Left hindlimb (tissue), 1 donor: ENCODE measurements at regions not wholly inside any gene's neighbourhood (a gene's known extent, or its start where the extent isn't known, plus 50 kb on each side); places are given as distances from the start of the nearest gene placed in this dataset.

Source experiments
- DNase-seq: peaks from one replicate; pipeline ENCODE4 v3.0.0-alpha.2; 2018

GRCh38 chr12:67797753-67798152 is 149.2 kb downstream of the DYRK2 start:
- no peak for DNase-seq

- no peak for DNase-seq
Observed at GRCh38 chr12:67798768-67799167, 150.2 kb downstream of the DYRK2 start.

- no peak for DNase-seq
Observed at GRCh38 chr12:67802731-67803130, 154.2 kb downstream of the DYRK2 start.

GRCh38 chr12:67803278-67803993 is 154.9 kb downstream of the DYRK2 start:
- DNase-seq = no peak

GRCh38 chr12:67804168-67804567 is 155.6 kb downstream of the DYRK2 start:
- no peak for DNase-seq

GRCh38 chr12:67807814-67808213 is 159.3 kb downstream of the DYRK2 start:
- no peak for DNase-seq

GRCh38 chr12:67810166-67810565 is 161.6 kb downstream of the DYRK2 start:
- DNase-seq = no peak

- DNase-seq = no peak
Observed at GRCh38 chr12:67811437-67812361, 163.2 kb downstream of the DYRK2 start.

- DNase-seq = no peak
Observed at GRCh38 chr12:67813456-67813904, 164.9 kb downstream of the DYRK2 start.

GRCh38 chr12:67816269-67816668 is 167.7 kb downstream of the DYRK2 start:
- no peak for DNase-seq

- DNase-seq = no peak
Observed at GRCh38 chr12:67818459-67818903, 169.9 kb downstream of the DYRK2 start.

GRCh38 chr12:67819902-67820301 is 169.3 kb upstream of the IFNG-AS1 start:
- no peak for DNase-seq

GRCh38 chr12:67820694-67821093 is 168.6 kb upstream of the IFNG-AS1 start:
- DNase-seq = no peak

GRCh38 chr12:67822826-67823225 is 166.4 kb upstream of the IFNG-AS1 start:
- DNase-seq = no peak

- no peak for DNase-seq
Observed at GRCh38 chr12:67826148-67826547, 163.1 kb upstream of the IFNG-AS1 start.

GRCh38 chr12:67826946-67827720 is 162.1 kb upstream of the IFNG-AS1 start:
- no peak for DNase-seq

GRCh38 chr12:67827820-67828383 is 161.3 kb upstream of the IFNG-AS1 start:
- DNase-seq = peak; percentile 44

GRCh38 chr12:67829896-67830295 is 159.4 kb upstream of the IFNG-AS1 start:
- no peak for DNase-seq

GRCh38 chr12:67832155-67832554 is 157.1 kb upstream of the IFNG-AS1 start:
- no peak for DNase-seq

- DNase-seq = no peak
Observed at GRCh38 chr12:67833602-67834001, 155.6 kb upstream of the IFNG-AS1 start.

GRCh38 chr12:67837876-67838275 is 151.4 kb upstream of the IFNG-AS1 start:
- DNase-seq = no peak

- DNase-seq = no peak
Observed at GRCh38 chr12:67842124-67842523, 147.1 kb upstream of the IFNG-AS1 start.

GRCh38 chr12:67843257-67843656 is 146.0 kb upstream of the IFNG-AS1 start:
- DNase-seq = no peak
